WTC11 (cell line): ENCODE measurements at regions not wholly inside any gene's neighbourhood (a gene's known extent, or its start where the extent isn't known, plus 50 kb on each side); places are given as distances from the start of the nearest gene placed in this dataset.

ENCODE experiments used
- ARID4B ChIP-seq: sonication (generic); formaldehyde crosslinking; IDR thresholded peaks from 2 replicates; pipeline ENCODE4 v1.8.0; 2023; ENCODE audit warnings: missing genetic modification reagents, mild to moderate bottlenecking, borderline replicate concordance
- CREB1 ChIP-seq: sonication (generic); formaldehyde crosslinking; IDR thresholded peaks from 2 replicates; pipeline ENCODE4 v1.8.0; 2023; ENCODE audit warnings: mild to moderate bottlenecking, missing genetic modification reagents
- CTCF ChIP-seq: fragments of 200-600 bp; IDR thresholded peaks from 2 replicates; pipeline ENCODE4 v1.8.0; 2022; ENCODE audit warnings: antibody characterized with exemption
- ESRRA ChIP-seq: sonication (generic); formaldehyde crosslinking; IDR thresholded peaks from 2 replicates; pipeline ENCODE4 v1.8.1; 2022; ENCODE audit warnings: mild to moderate bottlenecking, missing genetic modification reagents, borderline replicate concordance
- FOXP4 ChIP-seq: sonication (generic); formaldehyde crosslinking; IDR thresholded peaks from 2 replicates; pipeline ENCODE4 v1.8.0; 2022; ENCODE audit warnings: mild to moderate bottlenecking, missing genetic modification reagents
- HMGA2 ChIP-seq: fragments of 250-450 bp; sonication (Bioruptor Pico); IDR thresholded peaks from 2 replicates; pipeline ENCODE4 v1.4.0; 2021; ENCODE audit warnings: mild to moderate bottlenecking, moderate library complexity
- MLX ChIP-seq: sonication (generic); formaldehyde crosslinking; IDR thresholded peaks from 2 replicates; pipeline ENCODE4 v1.8.1; 2023; ENCODE audit warnings: mild to moderate bottlenecking, missing genetic modification reagents, moderate library complexity
- TP53 ChIP-seq: sonication (generic); formaldehyde crosslinking; IDR thresholded peaks from 2 replicates; pipeline ENCODE4 v1.8.1; 2023; ENCODE audit warnings: mild to moderate bottlenecking, missing genetic modification reagents
- ZNF232 ChIP-seq: sonication (generic); formaldehyde crosslinking; IDR thresholded peaks from 2 replicates; pipeline ENCODE4 v1.8.0; 2022; ENCODE audit warnings: mild to moderate bottlenecking, missing genetic modification reagents

GRCh38 chr3:81242871-81243270 lies 518.6 kb downstream of the GBE1 start:
- TF ChIP-seq CTCF = no peak
- no peak for TF ChIP-seq ARID4B (CRISPR knock-in tag)
- TF ChIP-seq HMGA2 (CRISPR knock-in tag) = no peak
- TF ChIP-seq MLX (CRISPR knock-in tag) = no peak
- no peak for TF ChIP-seq TP53 (CRISPR knock-in tag)
- TF ChIP-seq FOXP4 (CRISPR knock-in tag) = no peak
- no peak for TF ChIP-seq ZNF232
- no peak for TF ChIP-seq ESRRA (CRISPR knock-in tag)
- TF ChIP-seq CREB1 = no peak
